ENCODE measurements at regions not wholly inside any gene's neighbourhood (a gene's known extent, or its start where the extent isn't known, plus 50 kb on each side); places are given as distances from the start of the nearest gene placed in this dataset.

- Histone ChIP-seq H3K4me1 (ENCODE audit: control insufficient read depth, insufficient read depth, low read length) (no peaks in the 10 kb centered on the region), H3K9me3 (ENCODE audit: control insufficient read depth, low read length) (no peaks in the 10 kb centered on the region), H3K36me3 (ENCODE audit: control insufficient read depth, insufficient read depth, low read length) (no peaks in the 10 kb centered on the region), H3K4me3 (ENCODE audit: insufficient read depth, low read depth, low read length) (no peak overlapping the region), H3K27ac (ENCODE audit: insufficient read depth, low read depth, low read length, poor library complexity, severe bottlenecking) (no peak overlapping the region), H3K27me3 (ENCODE audit: control insufficient read depth, insufficient read depth, low read length, poor library complexity, severe bottlenecking) (no peaks in the 10 kb centered on the region)
- WGBS, 2 experiments, result 91% methylated on average over 5 of the region's 5 CpGs
These were observed 67.1 kb upstream of the SSBP2 start for GRCh38 chr5:81817980-81818379.

- H3K27ac ChIP-seq (ENCODE audit: insufficient read depth, low read depth, low read length, poor library complexity, severe bottlenecking), result no peak overlapping the region
- 89 to 94% methylated on average over 3 of the region's 3 CpGs for WGBS, 2 experiments
- H3K4me1 ChIP-seq (ENCODE audit: control insufficient read depth, insufficient read depth, low read length), result no peaks in the 10 kb centered on the region
- no peaks in the 10 kb centered on the region for H3K9me3 ChIP-seq (ENCODE audit: control insufficient read depth, low read length)
- no peaks in the 10 kb centered on the region for H3K27me3 ChIP-seq (ENCODE audit: control insufficient read depth, insufficient read depth, low read length, poor library complexity, severe bottlenecking)
- no peak overlapping the region for H3K4me3 ChIP-seq (ENCODE audit: insufficient read depth, low read depth, low read length)
- no peaks in the 10 kb centered on the region for H3K36me3 ChIP-seq (ENCODE audit: control insufficient read depth, insufficient read depth, low read length)
These were observed 66.2 kb upstream of the SSBP2 start for GRCh38 chr5:81817086-81817485.

- H3K27me3 ChIP-seq (ENCODE audit: control insufficient read depth, insufficient read depth, low read length, poor library complexity, severe bottlenecking), result no peaks in the 10 kb centered on the region
- no peak overlapping the region for H3K4me3 ChIP-seq (ENCODE audit: insufficient read depth, low read depth, low read length)
- H3K27ac ChIP-seq (ENCODE audit: insufficient read depth, low read depth, low read length, poor library complexity, severe bottlenecking), result no peak overlapping the region
- 92% methylated on average over 2 of the region's 3 CpGs; no CpG with 5 or more reads in 1 of the 2 experiments for WGBS, 2 experiments
- no peaks in the 10 kb centered on the region for H3K4me1 ChIP-seq (ENCODE audit: control insufficient read depth, insufficient read depth, low read length)
- H3K36me3 ChIP-seq (ENCODE audit: control insufficient read depth, insufficient read depth, low read length), result no peaks in the 10 kb centered on the region
- H3K9me3 ChIP-seq (ENCODE audit: control insufficient read depth, low read length), result no peaks in the 10 kb centered on the region
These were observed 64.4 kb upstream of the SSBP2 start for GRCh38 chr5:81815321-81815720.

GRCh38 chr5:81808106-81808505 is 57.2 kb upstream of the SSBP2 start:
- Histone ChIP-seq H3K4me3 (ENCODE audit: insufficient read depth, low read depth, low read length) (no peak overlapping the region), H3K4me1 (ENCODE audit: control insufficient read depth, insufficient read depth, low read length) (no peaks in the 10 kb centered on the region), H3K36me3 (ENCODE audit: control insufficient read depth, insufficient read depth, low read length) (no peaks in the 10 kb centered on the region), H3K9me3 (ENCODE audit: control insufficient read depth, low read length) (peaks cover 3% of the 10 kb centered on the region), H3K27me3 (ENCODE audit: control insufficient read depth, insufficient read depth, low read length, poor library complexity, severe bottlenecking) (no peaks in the 10 kb centered on the region), H3K27ac (ENCODE audit: insufficient read depth, low read depth, low read length, poor library complexity, severe bottlenecking) (no peak overlapping the region)

- Histone ChIP-seq H3K4me3 (ENCODE audit: insufficient read depth, low read depth, low read length) (no peak overlapping the region), H3K27me3 (ENCODE audit: control insufficient read depth, insufficient read depth, low read length, poor library complexity, severe bottlenecking) (no peaks in the 10 kb centered on the region), H3K9me3 (ENCODE audit: control insufficient read depth, low read length) (peaks cover 3% of the 10 kb centered on the region), H3K4me1 (ENCODE audit: control insufficient read depth, insufficient read depth, low read length) (no peaks in the 10 kb centered on the region), H3K36me3 (ENCODE audit: control insufficient read depth, insufficient read depth, low read length) (no peaks in the 10 kb centered on the region), H3K27ac (ENCODE audit: insufficient read depth, low read depth, low read length, poor library complexity, severe bottlenecking) (no peak overlapping the region)
These were observed 54.2 kb upstream of the SSBP2 start for GRCh38 chr5:81805086-81805485.

GRCh38 chr5:81803812-81804211 is 52.9 kb upstream of the SSBP2 start:
- H3K9me3 ChIP-seq (ENCODE audit: control insufficient read depth, low read length), result peaks cover 3% of the 10 kb centered on the region
- no peaks in the 10 kb centered on the region for H3K4me1 ChIP-seq (ENCODE audit: control insufficient read depth, insufficient read depth, low read length)
- 86 to 93% methylated on average over 3 of the region's 3 CpGs for WGBS, 2 experiments
- H3K27ac ChIP-seq (ENCODE audit: insufficient read depth, low read depth, low read length, poor library complexity, severe bottlenecking), result no peak overlapping the region
- H3K4me3 ChIP-seq (ENCODE audit: insufficient read depth, low read depth, low read length), result no peak overlapping the region
- no peaks in the 10 kb centered on the region for H3K36me3 ChIP-seq (ENCODE audit: control insufficient read depth, insufficient read depth, low read length)
- no peaks in the 10 kb centered on the region for H3K27me3 ChIP-seq (ENCODE audit: control insufficient read depth, insufficient read depth, low read length, poor library complexity, severe bottlenecking)

GRCh38 chr5:81802625-81803024 is 51.7 kb upstream of the SSBP2 start:
- H3K27ac ChIP-seq (ENCODE audit: insufficient read depth, low read depth, low read length, poor library complexity, severe bottlenecking), result no peak overlapping the region
- 90 to 97% methylated on average over 2 of the region's 2 CpGs for WGBS, 2 experiments
- no peak overlapping the region for H3K4me3 ChIP-seq (ENCODE audit: insufficient read depth, low read depth, low read length)
- H3K36me3 ChIP-seq (ENCODE audit: control insufficient read depth, insufficient read depth, low read length), result no peaks in the 10 kb centered on the region
- no peaks in the 10 kb centered on the region for H3K4me1 ChIP-seq (ENCODE audit: control insufficient read depth, insufficient read depth, low read length)
- no peaks in the 10 kb centered on the region for H3K27me3 ChIP-seq (ENCODE audit: control insufficient read depth, insufficient read depth, low read length, poor library complexity, severe bottlenecking)
- H3K9me3 ChIP-seq (ENCODE audit: control insufficient read depth, low read length), result peaks cover 1% of the 10 kb centered on the region

- Histone ChIP-seq H3K4me1 (ENCODE audit: control insufficient read depth, insufficient read depth, low read length) (no peaks in the 10 kb centered on the region), H3K27me3 (ENCODE audit: control insufficient read depth, insufficient read depth, low read length, poor library complexity, severe bottlenecking) (no peaks in the 10 kb centered on the region), H3K36me3 (ENCODE audit: control insufficient read depth, insufficient read depth, low read length) (no peaks in the 10 kb centered on the region), H3K27ac (ENCODE audit: insufficient read depth, low read depth, low read length, poor library complexity, severe bottlenecking) (no peak overlapping the region), H3K4me3 (ENCODE audit: insufficient read depth, low read depth, low read length) (no peak overlapping the region), H3K9me3 (ENCODE audit: control insufficient read depth, low read length) (no peaks in the 10 kb centered on the region)
- WGBS, 2 experiments, result 94 to 100% methylated on average over 2 of the region's 2 CpGs
These were observed 51.1 kb upstream of the SSBP2 start for GRCh38 chr5:81802020-81802419.

GRCh38 chr5:81800797-81801196 is 49.9 kb upstream of the SSBP2 start:
- WGBS, 2 experiments, result 76% methylated on average over 1 of the region's 1 CpG; no CpG with 5 or more reads in 1 of the 2 experiments
- no peaks in the 10 kb centered on the region for H3K36me3 ChIP-seq (ENCODE audit: control insufficient read depth, insufficient read depth, low read length)
- no peak overlapping the region for H3K27ac ChIP-seq (ENCODE audit: insufficient read depth, low read depth, low read length, poor library complexity, severe bottlenecking)
- H3K9me3 ChIP-seq (ENCODE audit: control insufficient read depth, low read length), result no peaks in the 10 kb centered on the region
- H3K4me3 ChIP-seq (ENCODE audit: insufficient read depth, low read depth, low read length), result no peak overlapping the region
- no peaks in the 10 kb centered on the region for H3K27me3 ChIP-seq (ENCODE audit: control insufficient read depth, insufficient read depth, low read length, poor library complexity, severe bottlenecking)
- H3K4me1 ChIP-seq (ENCODE audit: control insufficient read depth, insufficient read depth, low read length), result peaks cover 2% of the 10 kb centered on the region

All from ectodermal cell (in vitro differentiated cells).